MV-4-11 (cell line): ENCODE measurements at regions not wholly inside any gene's neighbourhood (a gene's known extent, or its start where the extent isn't known, plus 50 kb on each side); places are given as distances from the start of the nearest gene placed in this dataset.
"Not testable (repeated sequence)": the region's sequence is repeated elsewhere in the genome, so short reads cannot be mapped to it uniquely, and the experiment has no call there.

Experiments used
- DNase-seq: peaks from one replicate; lab custom pipeline; 2025; lab: John Stamatoyannopoulos, UW

- no peak for DNase-seq
Observed at GRCh38 chr6:63014290-63014689, 197.0 kb upstream of the FKBP1C start.

- DNase-seq = no peak
Observed at GRCh38 chr6:63022631-63023030, 188.6 kb upstream of the FKBP1C start.

- no peak for DNase-seq
Observed at GRCh38 chr6:63023726-63024125, 187.5 kb upstream of the FKBP1C start.

GRCh38 chr6:63049216-63049615, 162.1 kb upstream of the FKBP1C start:
- no peak for DNase-seq

GRCh38 chr6:63053206-63053605, 158.1 kb upstream of the FKBP1C start:
- not testable (repeated sequence) for DNase-seq

GRCh38 chr6:63058601-63059000, 152.7 kb upstream of the FKBP1C start:
- peak; percentile 73 for DNase-seq

GRCh38 chr6:63063631-63064271, 147.5 kb upstream of the FKBP1C start:
- no peak for DNase-seq

GRCh38 chr6:63066055-63066704, 145.1 kb upstream of the FKBP1C start:
- no peak for DNase-seq

- no peak for DNase-seq
Observed at GRCh38 chr6:63094947-63095346, 116.3 kb upstream of the FKBP1C start.

GRCh38 chr6:63097222-63097621, 114.0 kb upstream of the FKBP1C start:
- no peak for DNase-seq

- DNase-seq = no peak
Observed at GRCh38 chr6:63098789-63099188, 112.5 kb upstream of the FKBP1C start.

- no peak for DNase-seq
Observed at GRCh38 chr6:63099772-63100459, 111.4 kb upstream of the FKBP1C start.

- DNase-seq = no peak
Observed at GRCh38 chr6:63114610-63115211, 96.6 kb upstream of the FKBP1C start.

- DNase-seq = no peak
Observed at GRCh38 chr6:63121166-63121565, 90.1 kb upstream of the FKBP1C start.

- DNase-seq = no peak
Observed at GRCh38 chr6:63140114-63140513, 71.2 kb upstream of the FKBP1C start.

- no peak for DNase-seq
Observed at GRCh38 chr6:63140692-63141318, 70.5 kb upstream of the FKBP1C start.

- no peak for DNase-seq
Observed at GRCh38 chr6:63149730-63150129, 61.5 kb upstream of the FKBP1C start.

GRCh38 chr6:63154535-63154934, 56.7 kb upstream of the FKBP1C start:
- DNase-seq = no peak
